Heart left ventricle (tissue), 16 donors: ENCODE measurements at regions not wholly inside any gene's neighbourhood (a gene's known extent, or its start where the extent isn't known, plus 50 kb on each side); places are given as distances from the start of the nearest gene placed in this dataset.

Experiments
- ATAC-seq, 4 donors: fragments of 200-7000 bp; cut with Tn5 transposase; one replicate each; pipeline ENCODE4 v1.9.1; 2020 to 2022; ENCODE audit warnings: moderate library complexity in 4 of 4, mild to moderate bottlenecking in 3 of 4, moderate number of reproducible peaks in 1 of 4
- DNase-seq, 5 donors: peaks; one replicate each; pipeline ENCODE4 v3.0.0-alpha.2; 2020
- H3K27ac ChIP-seq, 12 donors: fragments of 200-600 bp; sonication (generic) in 4 of 12; one replicate each; pipeline versions ENCODE4 v1.5.0 to v1.8.0; 2016 to 2022; ENCODE audit warnings: mild to moderate bottlenecking in 2 of 12
- H3K27me3 ChIP-seq, 9 donors: fragments of 200-600 bp; sonication (generic) in 2 of 9; one replicate each; pipeline versions ENCODE4 v1.5.1 to v1.8.0; 2016 to 2022; ENCODE audit warnings: mild to moderate bottlenecking in 3 of 9
- H3K36me3 ChIP-seq, 9 donors: fragments of 200-600 bp; sonication (generic) in 2 of 9; one replicate each; pipeline versions ENCODE4 v1.5.0 to v1.8.0; 2018 to 2022; ENCODE audit warnings: mild to moderate bottlenecking in 2 of 9
- H3K4me1 ChIP-seq, 12 donors: fragments of 200-600 bp; sonication (generic) in 4 of 12; one replicate each; pipeline versions ENCODE4 v1.5.0 to v1.8.0; 2016 to 2022; ENCODE audit warnings: mild to moderate bottlenecking in 3 of 12
- H3K4me3 ChIP-seq, 12 donors: fragments of 200-600 bp; sonication (generic) in 4 of 12; one replicate each; pipeline versions ENCODE4 v1.5.0 to v1.8.0; 2017 to 2022; ENCODE audit warnings: mild to moderate bottlenecking in 9 of 12, moderate library complexity in 4 of 12
- H3K9me3 ChIP-seq, 12 donors: fragments of 200-600 bp; sonication (generic) in 4 of 12; one replicate each; pipeline versions ENCODE4 v1.5.0 to v1.8.0; 2016 to 2022; ENCODE audit warnings: mild to moderate bottlenecking in 1 of 12
- CTCF ChIP-seq, 12 donors: fragments of 200-600 bp; sonication (generic) in 4 of 12; IDR thresholded peaks; one replicate each; pipeline versions ENCODE4 v1.5.0 to v1.8.0; 2018 to 2022; ENCODE audit warnings: antibody characterized with exemption in 12 of 12, mild to moderate bottlenecking in 5 of 12
- POLR2A ChIP-seq, 2 donors: fragments of 450-650 bp; IDR thresholded peaks; one replicate each; pipeline ENCODE4 v1.6.1; 2017; ENCODE audit warnings: antibody characterized with exemption in 2 of 2, mild to moderate bottlenecking in 2 of 2, moderate library complexity in 2 of 2
- WGBS, 4 donors: extraction: QIAGEN DNeasy Blood & Tissue Kit in 2 of 4; methylation state at CpG; one replicate each; pipeline versions ENCODE4 v1.1.5 to v1.1.7; 2013 to 2018; 5-methylcytosine and 5-hydroxymethylcytosine counted together
- intact Hi-C, 10 donors: fragments of 100-400 bp; cut with DNase I; formaldehyde crosslinking; loops; one replicate each; pipeline versions ENCODE4 v1.11.1 to v1.14.2; 2022
- donor health status: ischemic (EF 13 %, LVEDD 7.1; RV severe dilation, severe dysfunction).
- donor health status: healthy with polysubstance abuse.
- donor health status: DM: no; HTN: yes; CAD: no.
- donor health status: DM: no; HTN: no; CAD: no.
- donor health status: ischemic (EF 25% LVEDD 6.9; RV normal size, moderate dysfunction).
- donor health status: ischemic (EF 25% LVEDD 5.7; RV mildly dilated, moderate dysfunction).
- donor health status: healthy.
- donor health status: DM: yes; HTN: yes; CAD: no.
- donor health status: ischemic (EF 35%, LVEDD 5.7; RV mildly dilated, moderate dysfunction).
- donor health status: nonischemic (EF 11% LVEDD 7.7; RV severe dilation, severe dysfunction).
- donor health status: DM: yes; HTN: yes; CAD: no.
- donor health status: PGD.
- donor health status: ischemic (EF 29% LVEDD 5.4; RV normal size, mild dysfunction).
- donor health status: nonischemic (EF 23%, LVEDD 6.1; RV moderate dilation, normal function).

- Histone ChIP-seq H3K9me3 (peaks cover 0 to 5% (median 0%) of the 10 kb centered on the region in 12 donors), H3K27ac (no peak overlapping the region), H3K4me3 (no peak overlapping the region), H3K36me3 (no peaks in the 10 kb centered on the region), H3K4me1 (no peaks in the 10 kb centered on the region), H3K27me3 (no peaks in the 10 kb centered on the region)
- WGBS, 4 donors = 48 to 56% (median 50%) methylated on average over 2 of the region's 2 CpGs
- DNase-seq (no peak), ATAC-seq (peak; percentile 50 to 73 (median 61))
- TF ChIP-seq POLR2A (IDR thresholded peaks at IDR 0.05) = no peak
- no peak for TF ChIP-seq CTCF (IDR thresholded peaks at IDR 0.05)
- intact Hi-C loops = no loop called here
Measured at GRCh38 chr4:14653338-14653737, 348.9 kb upstream of the CPEB2 start.

- no peak overlapping the region for H3K4me3 ChIP-seq
- TF ChIP-seq CTCF (IDR thresholded peaks at IDR 0.05) = no peak
- H3K36me3 ChIP-seq = no peaks in the 10 kb centered on the region
- ATAC-seq = no peak
- no peaks in the 10 kb centered on the region for H3K4me1 ChIP-seq
- H3K9me3 ChIP-seq = peaks cover 0 to under 1% (median 0%) of the 10 kb centered on the region in 12 donors
- DNase-seq = no peak
- no peaks in the 10 kb centered on the region for H3K27me3 ChIP-seq
- WGBS, 4 donors = 81 to 89% (median 87%) methylated on average over 5 of the region's 5 CpGs
- intact Hi-C loops = no loop called here
- no peak overlapping the region for H3K27ac ChIP-seq
Measured at GRCh38 chr4:14659286-14659685, 343.0 kb upstream of the CPEB2 start.

GRCh38 chr4:14667624-14668151, 334.6 kb upstream of the CPEB2 start:
- 36 to 57% (median 54%) methylated on average over 2 of the region's 2 CpGs for WGBS, 4 donors
- no peak overlapping the region for H3K4me3 ChIP-seq
- no peak overlapping the region for H3K27ac ChIP-seq
- H3K27me3 ChIP-seq = no peaks in the 10 kb centered on the region
- no peaks in the 10 kb centered on the region for H3K36me3 ChIP-seq
- intact Hi-C loops = no loop called here
- no peak for TF ChIP-seq POLR2A (IDR thresholded peaks at IDR 0.05)
- no peak for TF ChIP-seq CTCF (IDR thresholded peaks at IDR 0.05)
- ATAC-seq (no peak), DNase-seq (no peak)
- H3K9me3 ChIP-seq = peaks cover 0 to 13% (median 3%) of the 10 kb centered on the region in 12 donors
- H3K4me1 ChIP-seq = no peaks in the 10 kb centered on the region

- no peak overlapping the region for H3K4me3 ChIP-seq
- TF ChIP-seq CTCF (IDR thresholded peaks at IDR 0.05) (no peak), POLR2A (IDR thresholded peaks at IDR 0.05) (no peak)
- no peaks in the 10 kb centered on the region for H3K27me3 ChIP-seq
- ATAC-seq = no peak
- peaks cover 0 to 13% (median 3%) of the 10 kb centered on the region in 12 donors for H3K9me3 ChIP-seq
- 84 to 92% (median 88%) methylated on average over 1 of the region's 1 CpG for WGBS, 4 donors
- H3K4me1 ChIP-seq = no peaks in the 10 kb centered on the region
- no peaks in the 10 kb centered on the region for H3K36me3 ChIP-seq
- no peak overlapping the region for H3K27ac ChIP-seq
- DNase-seq = no peak
- intact Hi-C loops = no loop called here
Measured at GRCh38 chr4:14668296-14668695, 334.0 kb upstream of the CPEB2 start.
